Astrocyte (in vitro differentiated cells and primary cell): ENCODE measurements at regions not wholly inside any gene's neighbourhood (a gene's known extent, or its start where the extent isn't known, plus 50 kb on each side); places are given as distances from the start of the nearest gene placed in this dataset.

Experiments used
- DNase-seq: peaks from one replicate; pipeline ENCODE4 v3.0.0-alpha.2; 2010; ENCODE audit warnings: low read depth
- FAIRE-seq: peaks from 2 replicates; lab custom pipeline; 2011; peaks lifted over from hg19 to GRCh38; lab: Jason Lieb, UNC
- H2AFZ ChIP-seq: 2 replicates; pipeline ENCODE4 v1.6.0; 2012; ENCODE audit warnings: low read depth, low read length, inconsistent platforms
- H3K27ac ChIP-seq: 2 replicates; pipeline ENCODE4 v1.5.1; 2011; ENCODE audit warnings: low read depth, low read length, inconsistent platforms
- H3K27me3 ChIP-seq: 2 replicates; pipeline ENCODE4 v1.6.0; 2011; ENCODE audit warnings: low read length, inconsistent platforms; ENCODE audit not compliant: insufficient read depth
- H3K36me3 ChIP-seq: 2 replicates; pipeline ENCODE4 v1.5.1; 2011; ENCODE audit warnings: low read length, inconsistent platforms; ENCODE audit not compliant: insufficient read depth
- H3K4me1 ChIP-seq: 2 replicates; pipeline ENCODE4 v1.5.1; 2011; ENCODE audit warnings: low read length, inconsistent platforms; ENCODE audit not compliant: insufficient read depth
- H3K4me2 ChIP-seq: 2 replicates; pipeline ENCODE4 v1.6.0; 2012; ENCODE audit warnings: low read length, inconsistent platforms
- H3K4me3 ChIP-seq: 2 replicates; pipeline ENCODE4 v1.5.1; 2011; ENCODE audit warnings: low read depth, mild to moderate bottlenecking, low read length, inconsistent platforms; ENCODE audit not compliant: insufficient read depth
- H3K79me2 ChIP-seq: 2 replicates; pipeline ENCODE4 v1.6.0; 2012; ENCODE audit warnings: mild to moderate bottlenecking, low read length, inconsistent platforms; ENCODE audit not compliant: insufficient read depth
- H3K9ac ChIP-seq: 2 replicates; pipeline ENCODE4 v1.6.0; 2012; ENCODE audit warnings: mild to moderate bottlenecking, low read length, inconsistent platforms
- H3K9me3 ChIP-seq: 2 replicates; pipeline ENCODE4 v1.5.1; 2012; ENCODE audit warnings: low read depth, mild to moderate bottlenecking, low read length, inconsistent platforms; ENCODE audit not compliant: insufficient read depth
- H4K20me1 ChIP-seq: 2 replicates; pipeline ENCODE4 v1.6.0; 2012; ENCODE audit warnings: low read length, inconsistent platforms; ENCODE audit not compliant: insufficient read depth
- H3K27ac Mint-ChIP-seq: one replicate; pipeline ENCODE4 v1.8.0; 2021; ENCODE audit warnings: mild to moderate bottlenecking, mixed read lengths; ENCODE audit not compliant: unreplicated experiment
- H3K27me3 Mint-ChIP-seq: one replicate; pipeline ENCODE4 v1.8.0; 2021; ENCODE audit warnings: low read depth, mixed read lengths; ENCODE audit not compliant: unreplicated experiment
- H3K36me3 Mint-ChIP-seq: one replicate; pipeline ENCODE4 v1.8.0; 2021; ENCODE audit warnings: low read depth, mixed read lengths; ENCODE audit not compliant: unreplicated experiment
- H3K4me1 Mint-ChIP-seq: one replicate; pipeline ENCODE4 v1.8.0; 2021; ENCODE audit warnings: low read depth, mixed read lengths; ENCODE audit not compliant: unreplicated experiment
- H3K4me3 Mint-ChIP-seq: one replicate; pipeline ENCODE4 v1.8.0; 2021; ENCODE audit warnings: mild to moderate bottlenecking, moderate library complexity, mixed read lengths; ENCODE audit not compliant: unreplicated experiment
- H3K9me3 Mint-ChIP-seq: one replicate; pipeline ENCODE4 v1.8.0; 2021; ENCODE audit warnings: mild to moderate bottlenecking, mixed read lengths; ENCODE audit not compliant: unreplicated experiment
- CTCF ChIP-seq: IDR thresholded peaks from 2 replicates; pipeline ENCODE4 v1.5.1; 2011; ENCODE audit warnings: low read depth, mild to moderate bottlenecking, inconsistent platforms, low read length, moderate library complexity; ENCODE audit not compliant: insufficient read depth
- EZH2 ChIP-seq: IDR thresholded peaks from 2 replicates; pipeline ENCODE4 v1.6.1; 2012; ENCODE audit warnings: mild to moderate bottlenecking, low read length, inconsistent platforms; ENCODE audit not compliant: insufficient read depth

GRCh38 chr2:235160281-235160810 is 208.5 kb downstream of the SH3BP4 start:
- Histone ChIP-seq H3K27ac (no peak overlapping the region), H3K4me3 (no peak overlapping the region), H3K27me3 (peaks cover 15% of the 10 kb centered on the region), H3K36me3 (no peaks in the 10 kb centered on the region), H2AFZ (no peak overlapping the region), H3K9me3 (peaks cover 6% of the 10 kb centered on the region), H3K4me2 (no peak overlapping the region), H3K4me1 (no peaks in the 10 kb centered on the region), H3K9ac (no peak overlapping the region), H3K79me2 (no peaks in the 10 kb centered on the region), H4K20me1 (no peaks in the 10 kb centered on the region)
- Mint-ChIP-seq H3K4me1 (no peaks in the 10 kb centered on the region), H3K36me3 (no peaks in the 10 kb centered on the region), H3K27me3 (peaks cover 17% of the 10 kb centered on the region), H3K27ac (no peak overlapping the region), H3K4me3 (no peak overlapping the region), H3K9me3 (peaks cover 11% of the 10 kb centered on the region)
- no peak for TF ChIP-seq EZH2
- TF ChIP-seq CTCF, result no peak
- no peak for DNase-seq
- FAIRE-seq, result no peak

- Histone ChIP-seq H4K20me1 (no peaks in the 10 kb centered on the region), H3K27me3 (peaks cover 8% of the 10 kb centered on the region), H3K27ac (no peak overlapping the region), H3K79me2 (no peaks in the 10 kb centered on the region), H3K9me3 (peaks cover 6% of the 10 kb centered on the region), H3K36me3 (no peaks in the 10 kb centered on the region), H2AFZ (no peak overlapping the region), H3K9ac (no peak overlapping the region), H3K4me3 (no peak overlapping the region), H3K4me2 (no peak overlapping the region), H3K4me1 (no peaks in the 10 kb centered on the region)
- Mint-ChIP-seq H3K36me3 (no peaks in the 10 kb centered on the region), H3K27ac (no peak overlapping the region), H3K9me3 (peaks cover 11% of the 10 kb centered on the region), H3K4me1 (no peaks in the 10 kb centered on the region), H3K4me3 (no peak overlapping the region), H3K27me3 (peaks cover 21% of the 10 kb centered on the region)
- FAIRE-seq (no peak), DNase-seq (no peak)
- TF ChIP-seq EZH2 (no peak), CTCF (no peak)
Observed at GRCh38 chr2:235161565-235161964, 209.7 kb downstream of the SH3BP4 start.

DNA sequence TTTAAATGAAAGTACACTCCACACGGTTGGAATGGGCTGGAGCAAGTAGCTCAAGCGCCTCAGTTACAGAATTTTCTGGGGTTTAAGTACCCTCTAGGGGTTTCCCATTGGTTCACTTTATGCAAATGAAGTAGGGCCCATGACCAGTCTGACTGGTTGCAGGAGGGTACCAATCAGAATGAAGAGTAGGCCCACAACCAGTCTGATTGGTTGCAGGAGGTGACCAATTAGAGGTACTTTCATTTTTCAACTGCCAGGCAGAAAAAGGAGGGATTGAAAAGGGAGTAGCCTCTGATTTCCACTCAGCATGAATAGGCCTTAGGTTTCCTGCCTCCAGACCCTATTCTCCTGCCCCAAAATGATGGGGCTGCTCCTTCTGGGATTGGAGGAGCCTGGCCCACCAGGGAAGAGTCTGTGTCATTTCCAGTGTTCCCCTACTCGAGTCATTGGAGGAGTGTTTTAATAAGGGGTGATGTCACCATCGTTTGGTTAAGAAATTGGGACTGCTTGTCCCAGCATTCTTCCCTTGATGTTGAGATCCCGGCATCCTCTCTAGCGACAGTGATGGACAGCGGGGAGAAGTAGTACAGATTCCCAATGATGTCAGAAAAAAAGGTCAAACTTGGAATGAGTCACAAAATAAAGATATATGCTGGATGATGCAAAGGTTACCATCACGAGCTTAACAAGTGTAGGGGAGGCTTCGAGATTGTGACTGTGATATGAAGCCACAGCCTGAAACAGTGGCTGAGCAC is 210.4 kb downstream of the SH3BP4 start:
- Mint-ChIP-seq H3K27ac (no peak overlapping the region), H3K9me3 (peaks cover 11% of the 10 kb centered on the region), H3K36me3 (no peaks in the 10 kb centered on the region), H3K4me3 (no peak overlapping the region), H3K4me1 (no peaks in the 10 kb centered on the region), H3K27me3 (peaks cover 23% of the 10 kb centered on the region)
- Histone ChIP-seq H3K27ac (no peak overlapping the region), H4K20me1 (no peaks in the 10 kb centered on the region), H3K27me3 (peaks cover 8% of the 10 kb centered on the region), H3K9ac (no peak overlapping the region), H3K79me2 (no peaks in the 10 kb centered on the region), H3K36me3 (no peaks in the 10 kb centered on the region), H3K4me2 (no peak overlapping the region), H3K9me3 (peaks cover 6% of the 10 kb centered on the region), H3K4me3 (no peak overlapping the region), H2AFZ (no peak overlapping the region), H3K4me1 (no peaks in the 10 kb centered on the region)
- FAIRE-seq (no peak), DNase-seq (no peak)
- no peak for TF ChIP-seq CTCF
- no peak for TF ChIP-seq EZH2
